HEK293T (cell line): ENCODE measurements at regions not wholly inside any gene's neighbourhood (a gene's known extent, or its start where the extent isn't known, plus 50 kb on each side); places are given as distances from the start of the nearest gene placed in this dataset.

Experiments
- ARNT ChIP-seq: fragments of 450-650 bp; IDR thresholded peaks from 2 replicates; pipeline ENCODE4 v1.6.1; 2017; ENCODE audit warnings: mild to moderate bottlenecking
- BHLHE40 ChIP-seq: fragments of 450-650 bp; IDR thresholded peaks from 2 replicates; pipeline ENCODE4 v1.6.1; 2016; ENCODE audit warnings: mild to moderate bottlenecking, moderate library complexity, borderline replicate concordance
- CTBP1 ChIP-seq: fragments of 450-650 bp; IDR thresholded peaks from 2 replicates; pipeline ENCODE4 v1.6.1; 2016; ENCODE audit warnings: borderline replicate concordance
- ELF4 ChIP-seq: fragments of 450-650 bp; IDR thresholded peaks from 2 replicates; pipeline ENCODE4 v1.6.1; 2017; ENCODE audit warnings: antibody characterized with exemption
- FOXA1 ChIP-seq: fragments of 450-650 bp; IDR thresholded peaks from 2 replicates; pipeline ENCODE4 v1.6.1; 2016; ENCODE audit warnings: mild to moderate bottlenecking
- FOXM1 ChIP-seq: fragments of 450-650 bp; IDR thresholded peaks from 2 replicates; pipeline ENCODE4 v1.6.1; 2017; ENCODE audit warnings: mild to moderate bottlenecking, borderline replicate concordance
- L3MBTL2 ChIP-seq: fragments of 450-650 bp; conservative IDR thresholded peaks from 2 replicates; pipeline ENCODE4 v1.6.1; 2016; ENCODE audit warnings: mild to moderate bottlenecking
- SP1 ChIP-seq: fragments of 450-650 bp; IDR thresholded peaks from 2 replicates; pipeline ENCODE4 v1.6.1; 2017
- SUZ12 ChIP-seq: fragments of 450-650 bp; IDR thresholded peaks from 2 replicates; pipeline ENCODE4 v1.6.1; 2016; ENCODE audit warnings: mild to moderate bottlenecking
- TARDBP ChIP-seq: fragments of 450-650 bp; IDR thresholded peaks from 2 replicates; pipeline ENCODE4 v1.6.1; 2016
- ZNF384 ChIP-seq: fragments of 450-650 bp; IDR thresholded peaks from 2 replicates; pipeline ENCODE4 v1.6.1; 2016

DNA sequence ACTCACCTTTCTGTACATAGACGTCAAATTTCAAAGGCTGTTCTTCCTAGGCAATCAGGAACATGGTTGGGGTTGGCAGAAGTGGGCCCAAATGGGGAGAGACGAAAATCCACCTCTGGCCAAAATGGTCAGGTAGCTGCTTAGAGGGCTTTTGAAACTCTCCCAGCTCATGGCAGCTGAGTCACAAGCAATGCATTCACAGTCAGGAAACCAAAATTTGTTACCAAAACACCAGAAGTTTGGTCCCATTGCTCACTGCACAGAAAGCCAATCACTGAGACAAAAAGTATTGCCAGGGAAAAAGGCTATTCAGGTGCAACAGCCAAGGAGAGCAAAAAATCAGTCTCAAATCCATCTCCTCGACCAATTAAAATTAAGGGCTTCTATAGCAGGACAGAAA, 539.6 kb upstream of the CCDC54 start:
- TF ChIP-seq ELF4 (no peak), SP1 (no peak), FOXM1 (no peak), FOXA1 (no peak), L3MBTL2 (no peak), ZNF384 (no peak), BHLHE40 (no peak), CTBP1 (no peak), ARNT (no peak), SUZ12 (no peak), TARDBP (no peak)
